Cardiac septum (tissue), 1 donor: ENCODE measurements at regions not wholly inside any gene's neighbourhood (a gene's known extent, or its start where the extent isn't known, plus 50 kb on each side); places are given as distances from the start of the nearest gene placed in this dataset.
A peak's percentile ranks its signal among the peaks of the same experiment; 100 is the strongest.
"Not testable (repeated sequence)": the region's sequence is repeated elsewhere in the genome, so short reads cannot be mapped to it uniquely, and the experiment has no call there.

Source experiments
- DNase-seq: peaks from one replicate; pipeline ENCODE4 v3.0.0-alpha.2; 2020; ENCODE audit warnings: low spot score
- intact Hi-C: fragments of 100-400 bp; cut with DNase I; formaldehyde crosslinking; loops from one replicate; pipeline ENCODE4 v1.14.0; 2022
- donor health status: DM: no; HTN: no; CAD: no.

DNA sequence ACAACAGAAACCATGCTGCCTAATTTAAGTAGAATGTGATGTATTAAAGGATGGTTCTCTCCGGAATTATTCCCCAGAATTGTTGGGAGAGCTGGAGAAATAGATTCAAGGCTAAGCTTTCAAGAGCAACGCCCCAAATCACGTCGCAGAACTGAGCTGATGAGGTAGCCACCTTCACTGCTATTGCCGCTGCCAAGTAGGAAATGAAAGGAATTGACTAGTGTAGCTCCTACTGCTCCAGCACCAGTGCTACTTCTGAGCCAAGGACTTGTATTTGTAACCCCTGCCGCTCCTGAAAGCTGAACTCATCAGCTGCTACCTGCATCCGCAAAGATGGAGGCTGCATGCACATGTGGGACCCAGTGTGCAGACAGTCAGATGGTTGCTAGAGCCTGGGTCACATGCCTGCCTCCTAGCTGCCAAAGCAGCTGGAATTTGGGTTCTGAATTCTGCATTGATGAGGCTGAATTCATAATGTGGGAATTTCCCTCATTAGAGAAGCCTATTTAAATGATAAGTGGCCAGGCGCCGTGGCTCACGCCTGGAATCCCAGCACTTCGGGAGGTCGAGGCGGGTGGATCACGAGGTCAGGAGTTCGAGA, 173.9 kb downstream of the PDGFRA start:
- intact Hi-C loops = no loop called here

DNA sequence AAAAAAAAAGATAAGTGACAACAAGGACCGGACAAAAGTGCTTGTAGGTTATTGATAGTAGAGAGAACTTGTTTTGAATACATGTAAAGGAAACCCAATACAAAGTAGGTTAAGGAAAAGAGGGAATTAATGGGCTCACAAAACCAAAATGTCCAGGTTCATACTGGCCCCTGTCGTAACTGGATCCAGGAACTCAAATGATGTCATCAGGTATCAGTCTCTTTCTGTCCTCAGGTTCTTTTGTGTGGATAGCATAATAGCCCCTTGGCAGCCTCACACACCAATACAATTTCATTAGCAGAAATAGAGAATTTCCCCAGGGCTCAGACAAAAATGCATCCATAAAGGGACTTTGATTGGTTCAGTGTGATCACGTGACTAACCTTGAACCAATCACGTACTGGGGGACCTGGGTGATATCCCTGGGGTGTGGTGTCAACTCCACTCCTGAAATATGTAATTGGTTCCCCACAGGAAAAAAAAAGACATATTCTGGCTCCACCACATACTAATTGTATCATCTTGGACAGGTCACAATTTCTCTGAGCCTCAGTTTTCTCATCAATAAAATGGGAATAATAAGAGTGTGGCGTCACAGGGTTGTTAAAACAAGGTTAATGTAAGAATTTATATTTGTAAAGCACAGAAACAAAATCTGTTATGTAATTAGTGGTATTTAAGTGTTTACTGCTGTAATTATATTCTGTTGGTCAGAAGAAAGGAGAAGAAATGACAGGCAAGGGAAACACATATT, 174.8 kb downstream of the PDGFRA start:
- intact Hi-C loops = no loop called here
- DNase-seq = no peak

More for the DNA sequence above, 173.9 kb downstream of the PDGFRA start:
- no peak for DNase-seq

DNA sequence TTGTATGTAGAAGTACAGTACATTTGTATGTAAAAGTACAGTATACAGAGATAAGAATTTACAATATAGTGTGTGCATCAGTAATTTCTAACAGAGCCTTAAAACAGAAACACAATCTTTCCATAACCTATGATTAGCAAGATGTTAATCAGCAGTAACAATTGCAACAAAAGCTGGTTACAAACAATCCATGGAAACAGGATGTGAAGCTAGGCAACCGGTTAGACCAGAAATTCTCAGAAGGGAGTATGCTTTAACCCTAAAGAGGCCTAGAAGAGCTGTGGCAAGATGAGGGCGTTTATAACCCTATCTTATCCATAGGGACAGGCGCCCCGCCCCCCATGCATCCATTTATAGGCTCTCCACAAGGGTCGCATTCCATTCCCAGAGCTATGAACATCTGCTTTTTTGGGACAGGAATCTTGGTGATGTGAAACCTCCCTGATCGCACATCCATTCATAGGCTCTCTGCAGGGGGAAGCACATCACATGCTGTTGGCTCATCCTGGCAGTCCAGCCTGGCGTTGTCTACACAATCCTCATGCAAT, 180.3 kb downstream of the PDGFRA start:
- intact Hi-C loops, DNase-seq: not testable (repeated sequence)

DNA sequence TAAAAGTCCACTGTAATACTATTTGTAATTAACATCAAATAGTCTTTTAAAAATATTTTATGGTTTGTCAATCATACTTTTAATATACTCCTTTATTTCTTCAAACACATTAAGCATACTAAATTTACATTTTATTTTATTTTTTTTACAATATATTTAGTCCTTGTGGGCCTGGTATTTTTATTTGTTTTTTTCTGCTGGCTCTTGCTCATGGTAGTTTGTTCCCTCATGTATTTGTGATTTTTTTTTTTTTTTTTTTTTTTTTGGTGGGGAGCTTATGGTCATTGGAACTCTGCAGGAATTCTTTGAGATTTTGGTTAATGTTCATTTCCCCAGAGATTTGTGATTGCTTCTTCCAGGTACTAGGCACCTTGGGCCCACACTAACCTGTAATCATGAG, 185.5 kb downstream of the PDGFRA start:
- DNase-seq = no peak
- intact Hi-C loops = no loop called here

DNA sequence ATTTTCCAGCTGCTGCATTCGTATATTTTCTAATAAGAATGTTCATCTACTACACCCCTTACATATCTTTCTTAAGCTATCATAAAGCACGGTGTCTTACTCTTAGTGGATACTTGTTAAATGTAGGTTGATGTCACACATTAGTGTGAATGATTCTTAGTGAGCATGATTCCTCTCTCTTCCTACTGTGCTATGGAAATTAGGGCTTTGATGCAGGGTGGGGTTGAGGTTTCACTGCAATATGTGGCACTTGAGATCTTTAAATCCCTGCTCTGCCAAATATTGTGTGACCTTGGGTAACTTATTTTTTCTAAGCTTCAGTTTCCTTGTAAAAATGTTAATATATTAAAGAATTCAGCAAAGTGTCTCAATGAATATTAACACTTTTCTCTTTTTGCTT, 188.4 kb downstream of the PDGFRA start:
- DNase-seq = no peak
- intact Hi-C loops = no loop called here

DNA sequence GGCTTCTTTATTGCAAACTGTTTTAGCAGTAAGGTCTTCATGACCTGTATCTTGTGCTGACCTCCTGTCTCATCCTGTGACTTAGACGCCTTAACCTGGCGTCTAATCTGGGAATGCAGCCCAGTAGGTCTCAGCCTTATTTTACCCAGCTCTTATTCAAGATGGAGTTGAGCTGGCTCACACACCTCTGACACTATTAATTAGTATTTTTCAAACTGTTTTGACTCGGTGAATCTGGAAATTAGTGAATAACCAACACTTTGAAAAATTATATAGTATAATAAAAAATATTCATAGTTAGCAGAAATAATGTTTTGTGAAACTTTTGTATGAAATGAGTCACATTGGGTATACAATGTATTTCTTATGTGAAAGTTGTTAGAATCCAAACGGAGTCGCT, 189.4 kb downstream of the PDGFRA start:
- intact Hi-C loops = no loop called here

DNA sequence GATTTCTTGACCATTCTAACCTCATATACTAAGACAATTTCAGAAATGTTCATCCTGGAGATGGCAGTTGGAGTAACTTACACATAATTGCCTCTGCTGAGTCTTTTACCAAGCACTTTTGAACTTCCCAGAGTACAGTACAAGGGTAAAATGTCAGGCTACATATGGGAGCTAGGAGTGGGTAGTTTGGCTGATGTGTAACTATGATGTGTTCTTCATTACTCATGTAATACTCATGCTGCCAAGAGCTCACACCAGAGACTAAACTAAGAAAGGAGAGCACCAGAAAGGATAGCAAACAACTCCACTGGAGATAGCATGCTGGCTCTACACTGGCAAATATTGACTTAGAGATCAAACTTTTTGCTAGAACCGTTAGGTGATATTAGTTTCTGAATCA, 194.0 kb downstream of the PDGFRA start:
- no peak for DNase-seq
- intact Hi-C loops = no loop called here

More for the DNA sequence above, 189.4 kb downstream of the PDGFRA start:
- no peak for DNase-seq

DNA sequence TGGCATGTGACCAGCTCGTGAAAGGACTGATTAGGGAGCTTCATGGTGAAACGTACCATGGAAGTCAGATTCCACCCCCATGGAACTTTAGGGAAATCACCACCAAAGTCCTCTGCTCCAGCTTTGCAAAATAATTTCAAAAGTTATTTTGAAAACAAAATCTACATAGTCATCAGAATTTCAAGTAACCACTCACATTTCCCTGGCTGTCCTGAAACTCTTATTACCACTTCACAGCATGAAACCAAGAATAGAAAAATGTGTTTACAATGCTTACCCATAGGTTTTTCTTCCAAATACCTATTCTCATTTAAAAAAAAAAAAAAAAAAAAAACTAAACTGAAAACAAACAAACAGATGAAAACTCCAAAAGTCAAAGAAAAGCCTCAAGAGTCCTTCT, 198.7 kb downstream of the PDGFRA start:
- intact Hi-C loops = no loop called here
- DNase-seq = no peak

DNA sequence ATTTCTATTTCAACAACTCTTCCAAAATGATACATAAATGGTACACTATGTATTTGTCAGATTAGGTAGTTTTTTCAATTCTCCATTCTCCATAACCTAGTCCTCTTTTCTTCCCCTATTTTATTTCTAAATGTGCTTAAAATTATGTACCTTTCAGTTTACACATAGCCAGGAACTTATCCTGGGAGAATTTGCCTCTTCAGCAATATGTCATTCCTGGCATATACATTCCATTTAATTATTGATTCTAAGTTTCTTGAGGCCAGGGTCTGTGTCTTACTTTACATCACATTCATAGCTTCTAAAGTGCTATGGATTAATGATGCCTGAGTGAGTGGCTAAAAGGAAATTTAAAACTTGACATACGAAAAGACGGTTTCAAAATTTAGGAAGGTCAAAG, 199.8 kb downstream of the PDGFRA start:
- intact Hi-C loops = no loop called here
- DNase-seq = no peak

DNA sequence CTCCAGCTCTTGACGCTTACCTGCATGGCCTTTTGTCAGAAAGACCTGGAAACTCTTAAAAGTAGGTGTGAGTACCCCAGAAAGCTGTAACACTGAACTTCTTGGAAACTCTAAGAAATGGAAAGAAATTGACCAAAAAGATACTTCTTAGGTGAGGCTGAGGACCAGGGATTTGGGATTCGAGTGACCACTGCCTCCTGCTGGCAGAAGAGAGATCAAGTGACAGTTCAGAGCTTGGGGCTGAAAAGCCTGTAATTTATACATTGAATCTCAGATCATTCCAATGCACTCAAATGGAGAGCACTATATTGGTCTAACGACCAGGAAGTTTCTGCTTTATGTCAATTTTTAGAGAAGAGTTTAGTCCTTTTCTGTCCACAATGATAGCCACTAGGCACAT, 204.6 kb downstream of the PDGFRA start:
- no peak for DNase-seq
- intact Hi-C loops = loop anchor here (5.0 to 10.0 kb wide), 2 partner anchors 51 to 511 kb away; no protein-coding TSS in a partner anchor

DNA sequence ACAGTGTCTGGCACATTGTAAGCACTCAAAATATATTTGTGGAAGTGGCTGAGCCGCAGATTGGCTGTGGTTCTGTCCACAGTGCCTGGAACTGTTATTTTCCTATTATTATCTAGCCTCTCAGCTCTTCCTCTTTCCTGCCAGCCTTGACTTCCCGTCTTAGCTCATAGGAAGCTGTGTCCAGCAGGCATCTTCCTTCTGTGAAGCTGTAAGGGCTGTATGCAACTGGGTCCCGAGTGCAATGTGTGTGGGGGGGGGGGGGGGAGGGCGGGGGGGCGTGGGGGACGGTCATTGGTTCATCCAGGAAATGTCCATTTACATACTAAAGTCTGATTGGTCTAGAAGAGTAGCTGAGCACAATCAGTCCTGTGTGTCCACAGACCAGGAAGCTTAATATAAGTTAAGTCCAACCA, 210.7 kb downstream of the PDGFRA start:
- intact Hi-C loops = loop anchor here (2.0 to 10.0 kb wide), 3 partner anchors 55 to 505 kb away; no protein-coding TSS in a partner anchor
- peak; percentile 75 for DNase-seq

DNA sequence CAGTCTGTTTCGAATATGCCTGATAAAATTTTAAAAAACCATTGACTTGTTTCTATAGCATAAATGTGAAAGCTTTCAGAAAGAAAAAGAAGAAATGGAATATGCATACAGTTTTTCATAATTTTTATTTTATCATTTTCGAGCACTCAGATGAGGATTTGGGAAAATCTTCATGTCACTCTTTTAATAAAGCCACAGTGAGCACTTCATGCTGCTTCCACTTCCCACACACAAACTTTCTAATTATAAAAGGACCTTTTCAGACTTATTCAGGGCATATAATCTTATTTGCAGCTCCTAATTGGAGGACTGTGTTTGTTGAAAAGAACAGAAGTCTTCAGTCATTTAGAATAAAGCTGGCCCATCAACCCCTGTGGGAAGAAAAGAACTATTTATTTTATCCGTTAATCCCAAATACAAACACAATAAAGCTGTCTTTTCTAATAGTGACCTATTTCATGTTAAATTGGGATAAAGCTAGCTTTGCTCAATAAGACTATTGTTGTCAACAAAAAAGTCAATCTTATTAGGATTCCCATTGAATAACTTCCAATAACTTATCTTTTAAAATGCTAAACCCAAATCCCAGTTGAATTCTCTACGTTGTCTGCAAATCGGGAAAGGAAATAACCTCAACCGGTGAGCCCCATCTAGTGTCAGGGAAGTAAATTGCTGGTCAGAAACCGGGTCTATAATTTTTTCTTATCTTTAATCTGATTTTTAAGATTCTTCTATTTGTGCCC, 211.5 kb downstream of the PDGFRA start:
- no peak for DNase-seq
- intact Hi-C loops = loop anchor here (2.0 kb wide), 1 partner anchor 56 kb away; no protein-coding TSS in a partner anchor

DNA sequence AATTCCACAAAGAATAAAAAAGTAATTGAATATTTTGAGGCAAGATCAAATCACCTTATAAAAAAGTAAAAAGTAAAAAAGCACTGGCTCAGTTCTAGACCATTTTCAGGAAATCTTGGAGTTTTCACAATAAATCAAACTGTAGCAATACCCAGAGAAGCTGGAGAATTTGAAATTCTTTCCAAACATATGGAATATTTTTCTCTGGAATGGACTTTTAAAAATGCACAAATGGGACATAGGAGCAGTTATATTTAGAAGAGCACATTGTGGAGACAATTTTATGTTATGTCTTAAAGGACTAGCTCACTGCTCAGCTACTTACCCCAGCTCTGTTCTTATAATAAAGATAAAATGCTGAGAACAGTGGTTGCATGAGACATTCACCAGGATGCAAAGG, 211.9 kb upstream of the KIT start:
- no peak for DNase-seq
- intact Hi-C loops = no loop called here

DNA sequence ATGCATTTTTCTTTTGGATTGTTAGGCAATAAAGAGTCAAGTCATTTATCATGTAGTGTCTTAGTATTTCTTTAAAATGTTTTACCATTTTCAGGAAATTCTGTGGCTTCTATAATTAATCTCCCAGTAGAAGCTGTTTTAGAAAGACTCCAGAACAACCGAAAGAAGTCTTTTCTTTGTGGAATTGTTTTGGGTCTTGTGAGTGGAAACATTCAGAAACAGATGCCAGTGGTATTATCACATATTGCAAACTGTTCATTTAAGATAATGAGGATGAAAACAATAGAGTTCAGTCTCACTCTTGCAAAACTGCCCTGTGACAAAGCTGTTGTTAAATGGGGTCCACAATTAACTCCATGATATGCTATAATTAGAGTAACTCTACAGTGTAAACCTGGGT, 211.2 kb upstream of the KIT start:
- no peak for DNase-seq
- intact Hi-C loops = no loop called here

DNA sequence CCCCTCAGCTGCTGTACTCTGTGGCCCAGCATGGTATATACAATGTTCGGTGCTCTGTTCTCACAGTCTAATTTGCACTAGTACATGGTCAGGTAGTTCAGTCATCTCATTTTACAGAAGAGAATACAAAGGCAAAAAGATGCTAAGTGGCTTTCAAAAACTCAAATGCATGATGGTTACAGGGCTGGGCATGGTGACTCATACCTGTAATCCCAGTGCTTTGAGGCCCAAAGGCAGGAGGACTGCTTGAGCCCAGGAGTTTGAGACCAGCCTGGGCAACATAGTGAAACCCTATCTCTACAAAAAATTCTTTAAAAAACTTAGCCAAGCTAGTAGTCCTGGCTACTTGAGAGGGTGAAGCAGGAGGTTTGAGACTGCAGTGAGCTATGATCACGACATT, 210.5 kb upstream of the KIT start:
- intact Hi-C loops = no loop called here
- no peak for DNase-seq

DNA sequence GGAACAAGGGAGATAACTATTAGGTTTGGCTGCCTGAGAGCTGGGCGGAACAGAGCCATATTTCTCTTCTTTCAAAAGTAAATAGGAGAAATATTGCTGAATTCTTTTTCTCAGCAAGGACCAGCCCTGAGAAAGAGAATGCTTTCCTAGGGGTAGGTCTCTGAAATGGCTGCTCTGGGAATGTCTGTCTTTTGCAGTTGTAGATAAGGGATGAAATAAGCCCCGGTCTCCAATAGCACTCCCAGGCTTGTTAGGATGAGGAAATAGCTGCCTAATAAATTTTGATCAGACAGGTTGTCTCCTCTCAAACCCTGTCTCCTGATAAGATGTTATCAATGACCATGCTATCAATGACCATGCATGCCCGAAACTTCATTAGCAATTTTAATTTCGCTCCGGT, 207.8 kb upstream of the KIT start:
- intact Hi-C loops = no loop called here

DNA sequence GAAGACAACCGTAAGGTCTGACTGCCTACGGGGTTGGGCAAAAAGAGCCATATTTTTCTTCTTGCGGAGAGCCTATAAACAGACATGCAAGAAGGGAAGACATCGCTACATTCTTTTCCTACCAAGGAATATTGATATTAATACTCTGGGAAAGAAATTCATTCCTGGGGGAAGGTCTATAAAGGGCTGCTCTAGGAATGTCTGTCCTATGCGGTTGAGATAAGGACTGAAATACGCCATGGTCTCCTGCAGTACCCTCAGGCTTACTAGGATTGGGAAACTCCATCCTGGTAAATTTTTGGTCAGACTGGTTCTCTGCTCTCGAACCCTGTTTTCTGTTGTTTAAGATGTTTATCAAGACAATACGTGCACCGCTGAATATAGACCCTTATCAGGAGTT, 190.8 kb upstream of the KIT start:
- DNase-seq, intact Hi-C loops: not testable (repeated sequence)

More for the DNA sequence above, 207.8 kb upstream of the KIT start:
- DNase-seq = no peak

DNA sequence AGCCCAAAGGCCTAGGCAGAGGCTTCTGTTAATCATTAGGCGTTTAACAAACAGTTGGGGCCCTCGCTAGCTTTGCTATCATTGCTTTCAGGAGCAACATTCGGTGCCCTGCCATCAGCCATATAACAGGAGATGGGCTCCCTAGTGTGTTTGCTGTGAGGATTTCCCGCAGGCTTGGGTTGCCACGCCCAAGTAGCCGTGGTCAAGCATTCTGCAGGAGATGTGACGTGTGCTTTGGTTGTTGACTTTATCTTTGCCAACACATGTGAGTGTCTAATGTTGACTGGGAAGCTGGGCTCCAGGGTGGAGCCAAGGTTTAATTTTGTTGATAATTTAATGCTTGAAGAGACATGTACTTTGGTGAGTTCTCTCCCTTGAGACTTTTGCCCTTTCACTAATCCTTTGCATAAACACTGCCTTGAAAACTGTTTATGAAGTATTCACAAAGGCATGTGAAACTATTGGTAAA, 184.6 kb upstream of the KIT start:
- no peak for DNase-seq
- intact Hi-C loops = no loop called here

DNA sequence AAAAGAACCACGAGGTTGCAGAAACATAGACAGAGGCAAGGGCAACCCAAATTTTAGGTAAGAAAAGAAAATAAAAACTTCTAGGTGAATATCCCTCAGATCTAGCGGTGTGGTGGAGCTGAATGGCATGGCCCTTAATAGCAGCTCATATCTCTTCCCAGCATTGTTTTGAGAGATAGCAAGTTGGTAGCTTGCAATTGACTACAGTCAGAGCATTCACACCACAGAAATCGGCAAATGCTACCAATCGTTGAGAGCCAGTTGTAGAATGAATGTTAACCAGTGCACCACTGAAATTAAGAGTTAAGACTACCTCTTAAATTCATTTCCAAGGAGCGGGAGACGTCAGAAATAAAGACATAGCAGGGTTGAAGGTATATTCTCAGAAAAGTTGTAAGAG, 184.0 kb upstream of the KIT start:
- no peak for DNase-seq
- intact Hi-C loops = no loop called here

DNA sequence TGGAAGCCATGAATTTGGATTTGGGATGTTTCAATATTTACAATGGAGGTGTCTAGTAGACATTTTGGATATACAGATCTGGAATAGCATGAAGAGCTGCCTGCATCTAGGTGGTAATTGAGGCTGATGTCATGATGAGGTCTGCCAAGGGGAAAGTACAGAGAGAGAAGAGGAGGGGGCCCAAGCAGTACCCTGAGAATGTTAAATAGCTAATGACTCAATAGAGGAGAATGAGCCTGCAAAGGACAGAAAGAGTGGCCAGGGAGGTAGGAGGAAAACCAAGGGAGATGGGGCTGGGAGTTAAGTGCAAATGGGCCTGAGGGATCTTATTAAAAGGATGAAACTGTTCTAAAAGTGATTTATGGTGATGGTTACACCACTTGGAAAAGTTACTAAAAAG, 182.2 kb upstream of the KIT start:
- intact Hi-C loops = no loop called here
- DNase-seq = no peak
